WTC11 (cell line): ENCODE measurements at regions not wholly inside any gene's neighbourhood (a gene's known extent, or its start where the extent isn't known, plus 50 kb on each side); places are given as distances from the start of the nearest gene placed in this dataset.

Experiments
- ATAC-seq: fragments of 200-7000 bp; cut with Tn5 transposase; 2 replicates; pipeline ENCODE4 v1.10.0; 2021; ENCODE audit warnings: mild to moderate bottlenecking, moderate library complexity
- CTCF ChIA-PET: fragments of 300-600 bp; sonication (Branson Sonifier 250); formaldehyde crosslinking; loops from one replicate; lab custom pipeline; 2021; ENCODE audit warnings: antibody characterized with exemption; lab: Charles Lee
- POLR2A ChIA-PET: fragments of 350-600 bp; sonication (Branson Sonifier 250); formaldehyde crosslinking; loops from one replicate; lab custom pipeline; 2021; ENCODE audit warnings: antibody characterized with exemption; lab: Charles Lee
- DNase-seq: peaks from one replicate; pipeline ENCODE4 v3.0.0; 2021; ENCODE audit warnings: low spot score
- H3K27ac Mint-ChIP-seq: 2 replicates; pipeline ENCODE4 v1.8.0; 2021; ENCODE audit warnings: mixed read lengths
- H3K27me3 Mint-ChIP-seq: 2 replicates; pipeline ENCODE4 v1.8.0; 2021; ENCODE audit warnings: low read depth, mild to moderate bottlenecking, moderate library complexity, mixed read lengths
- H3K36me3 Mint-ChIP-seq: 2 replicates; pipeline ENCODE4 v1.8.0; 2021; ENCODE audit warnings: mixed read lengths
- H3K4me1 Mint-ChIP-seq: 2 replicates; pipeline ENCODE4 v1.8.0; 2022; ENCODE audit warnings: mixed read lengths
- H3K4me3 Mint-ChIP-seq: 2 replicates; pipeline ENCODE4 v1.8.0; 2021; ENCODE audit warnings: mild to moderate bottlenecking, moderate library complexity, mixed read lengths
- H3K9me3 Mint-ChIP-seq: 2 replicates; pipeline ENCODE4 v1.8.0; 2021; ENCODE audit warnings: mixed read lengths
- KAT7 ChIP-seq: sonication (generic); formaldehyde crosslinking; IDR thresholded peaks from 2 replicates; pipeline ENCODE4 v1.8.1; 2023; ENCODE audit warnings: missing genetic modification reagents, mild to moderate bottlenecking, borderline replicate concordance
- STAT6 ChIP-seq: sonication (generic); formaldehyde crosslinking; conservative IDR thresholded peaks from 2 replicates; pipeline ENCODE4 v1.8.1; 2023; ENCODE audit warnings: mild to moderate bottlenecking, low read depth, missing genetic modification reagents, moderate library complexity
- TF ChIP-seq, protein P1 (sequence below): fragments of 250-450 bp; sonication (Bioruptor Pico); IDR thresholded peaks from 2 replicates; pipeline ENCODE4 v1.9.0; 2021; ENCODE audit warnings: moderate library complexity, mild to moderate bottlenecking, inconsistent platforms, borderline replicate concordance
- TF ChIP-seq, protein P2 (sequence below): sonication (generic); formaldehyde crosslinking; IDR thresholded peaks from 2 replicates; pipeline ENCODE4 v1.8.1; 2023; ENCODE audit warnings: mild to moderate bottlenecking, moderate library complexity, missing genetic modification reagents
- TF ChIP-seq, protein P3 (sequence below): fragments of 250-450 bp; sonication (Bioruptor Pico); IDR thresholded peaks from 2 replicates; pipeline ENCODE4 v1.8.0; 2021; ENCODE audit warnings: mild to moderate bottlenecking

DNA sequence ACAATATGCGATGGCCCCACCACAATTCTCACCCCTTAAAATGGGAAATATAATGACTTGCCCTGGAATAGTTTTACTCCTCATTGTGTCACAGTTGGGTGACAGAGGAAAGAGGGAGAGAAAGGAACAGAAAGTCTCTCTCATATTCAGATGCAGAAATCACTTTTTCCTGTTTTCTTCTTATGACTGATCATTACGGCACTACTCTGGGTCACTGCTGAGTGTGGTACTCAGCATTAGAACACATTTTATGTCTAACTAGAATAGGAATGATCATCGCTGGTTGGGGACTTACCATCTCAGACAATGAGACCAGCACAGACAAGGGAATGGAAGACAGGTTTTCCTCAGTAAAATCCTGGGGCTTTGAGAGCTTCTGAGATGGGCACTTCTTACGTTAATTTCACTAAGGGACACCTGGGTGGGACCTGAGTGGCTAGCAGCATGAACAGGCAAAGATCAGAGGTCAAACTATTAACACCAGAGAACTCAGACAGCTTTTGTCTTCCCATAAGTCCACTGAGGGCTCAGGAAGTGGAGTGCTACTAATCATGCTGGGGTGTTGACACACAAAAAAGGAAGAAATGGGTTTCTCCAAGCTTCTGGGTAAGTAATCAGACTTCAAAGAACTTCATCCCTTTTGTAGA is 54.9 kb upstream of the ARHGAP18 start (continued):
- no peak for TF ChIP-seq STAT6 (CRISPR knock-in tag)
- no peak for TF ChIP-seq KAT7 (CRISPR knock-in tag)
- TF ChIP-seq, protein P1, sequence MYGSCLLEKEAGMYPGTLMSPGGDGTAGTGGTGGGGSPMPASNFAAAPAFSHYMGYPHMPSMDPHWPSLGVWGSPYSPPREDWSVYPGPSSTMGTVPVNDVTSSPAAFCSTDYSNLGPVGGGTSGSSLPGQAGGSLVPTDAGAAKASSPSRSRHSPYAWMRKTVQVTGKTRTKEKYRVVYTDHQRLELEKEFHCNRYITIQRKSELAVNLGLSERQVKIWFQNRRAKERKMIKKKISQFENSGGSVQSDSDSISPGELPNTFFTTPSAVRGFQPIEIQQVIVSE (CRISPR knock-in tag): no peak
- TF ChIP-seq, protein P2, sequence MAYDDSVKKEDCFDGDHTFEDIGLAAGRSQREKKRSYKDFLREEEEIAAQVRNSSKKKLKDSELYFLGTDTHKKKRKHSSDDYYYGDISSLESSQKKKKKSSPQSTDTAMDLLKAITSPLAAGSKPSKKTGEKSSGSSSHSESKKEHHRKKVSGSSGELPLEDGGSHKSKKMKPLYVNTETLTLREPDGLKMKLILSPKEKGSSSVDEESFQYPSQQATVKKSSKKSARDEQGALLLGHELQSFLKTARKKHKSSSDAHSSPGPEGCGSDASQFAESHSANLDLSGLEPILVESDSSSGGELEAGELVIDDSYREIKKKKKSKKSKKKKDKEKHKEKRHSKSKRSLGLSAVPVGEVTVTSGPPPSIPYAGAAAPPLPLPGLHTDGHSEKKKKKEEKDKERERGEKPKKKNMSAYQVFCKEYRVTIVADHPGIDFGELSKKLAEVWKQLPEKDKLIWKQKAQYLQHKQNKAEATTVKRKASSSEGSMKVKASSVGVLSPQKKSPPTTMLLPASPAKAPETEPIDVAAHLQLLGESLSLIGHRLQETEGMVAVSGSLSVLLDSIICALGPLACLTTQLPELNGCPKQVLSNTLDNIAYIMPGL: no peak

- no peaks in the 10 kb centered on the region for H3K36me3 Mint-ChIP-seq
- TF ChIP-seq, protein P3, sequence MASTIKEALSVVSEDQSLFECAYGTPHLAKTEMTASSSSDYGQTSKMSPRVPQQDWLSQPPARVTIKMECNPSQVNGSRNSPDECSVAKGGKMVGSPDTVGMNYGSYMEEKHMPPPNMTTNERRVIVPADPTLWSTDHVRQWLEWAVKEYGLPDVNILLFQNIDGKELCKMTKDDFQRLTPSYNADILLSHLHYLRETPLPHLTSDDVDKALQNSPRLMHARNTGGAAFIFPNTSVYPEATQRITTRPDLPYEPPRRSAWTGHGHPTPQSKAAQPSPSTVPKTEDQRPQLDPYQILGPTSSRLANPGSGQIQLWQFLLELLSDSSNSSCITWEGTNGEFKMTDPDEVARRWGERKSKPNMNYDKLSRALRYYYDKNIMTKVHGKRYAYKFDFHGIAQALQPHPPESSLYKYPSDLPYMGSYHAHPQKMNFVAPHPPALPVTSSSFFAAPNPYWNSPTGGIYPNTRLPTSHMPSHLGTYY: no peak
- TF ChIP-seq, all 79 proteins: peak for 0
- no peaks in the 10 kb centered on the region for H3K9me3 Mint-ChIP-seq
- H3K4me1 Mint-ChIP-seq: peaks cover 3% of the 10 kb centered on the region
- peaks cover 3% of the 10 kb centered on the region; the same call in 1 of the 2 replicates for H3K27me3 Mint-ChIP-seq
- POLR2A ChIA-PET: interaction anchor here (0.6 kb wide), 1 partner anchor 12 kb away, joined by 3 read pairs; no protein-coding TSS in a partner anchor
- DNase-seq (no peak), ATAC-seq (no peak)
- CTCF ChIA-PET: interaction anchor here (0.9 to 1.4 kb wide), 2 partner anchors 15 to 88 kb away, joined by 4 to 5 read pairs; no protein-coding TSS in a partner anchor
- H3K4me3 Mint-ChIP-seq: no peak overlapping the region
- H3K27ac Mint-ChIP-seq: no peak overlapping the region
Observed at GRCh38 chr6:129759796-129760605, 50.0 kb upstream of the ARHGAP18 start.
